H1 (cell line): ENCODE measurements at regions not wholly inside any gene's neighbourhood (a gene's known extent, or its start where the extent isn't known, plus 50 kb on each side); places are given as distances from the start of the nearest gene placed in this dataset.
A peak's percentile ranks its signal among the peaks of the same experiment; 100 is the strongest.

Experiments
- CTCF ChIA-PET: fragments of 300-600 bp; sonication (Branson Sonifier 250); formaldehyde crosslinking; loops from one replicate; lab custom pipeline; 2021; ENCODE audit not compliant: partially characterized antibody; lab: Charles Lee
- POLR2A ChIA-PET: fragments of 300-600 bp; sonication (Branson Sonifier 250); formaldehyde crosslinking; loops from one replicate; lab custom pipeline; 2021; ENCODE audit warnings: inconsistent platforms; ENCODE audit not compliant: partially characterized antibody; lab: Charles Lee
- DNase-seq, 2 experiments: peaks; one replicate each; pipeline versions ENCODE4 v3.0.0 to v3.0.0-alpha.2; 2010 to 2022; ENCODE audit warnings: low spot score in 2 of 2, low read depth in 1 of 2, mixed read lengths in 1 of 2
- FAIRE-seq: peaks from 2 replicates; lab custom pipeline; 2011; peaks lifted over from hg19 to GRCh38; lab: Jason Lieb, UNC
- H2AFZ ChIP-seq: 2 replicates; pipeline ENCODE4 v1.8.1; 2012; ENCODE audit warnings: low read length, inconsistent platforms
- H2AK5ac ChIP-seq: 2 replicates; pipeline ENCODE4 v1.6.1; 2013; ENCODE audit warnings: low read depth, low read length
- H2BK120ac ChIP-seq: replicated peaks from 2 replicates; pipeline ENCODE3; 2013; ENCODE audit warnings: low read depth, low read length, inconsistent platforms
- H2BK12ac ChIP-seq: 2 replicates; pipeline ENCODE4 v1.6.1; 2013; ENCODE audit warnings: low read depth, low read length
- H2BK15ac ChIP-seq: 2 replicates; pipeline ENCODE4 v1.6.1; 2013; ENCODE audit warnings: low read length
- H2BK20ac ChIP-seq: 2 replicates; pipeline ENCODE4 v1.6.1; 2013; ENCODE audit warnings: low read length
- H2BK5ac ChIP-seq: 2 replicates; pipeline ENCODE4 v1.6.1; 2013; ENCODE audit warnings: low read depth, low read length
- H3K14ac ChIP-seq: 2 replicates; pipeline ENCODE4 v1.6.1; 2013; ENCODE audit warnings: inconsistent platforms; ENCODE audit not compliant: insufficient read length
- H3K18ac ChIP-seq: 2 replicates; pipeline ENCODE4 v1.6.1; 2013; ENCODE audit warnings: low read length; ENCODE audit errors: extremely low read depth
- H3K23ac ChIP-seq: 2 replicates; pipeline ENCODE4 v1.6.1; 2013; ENCODE audit warnings: inconsistent platforms; ENCODE audit not compliant: insufficient read length
- H3K23me2 ChIP-seq: 2 replicates; pipeline ENCODE4 v1.6.1; 2013; ENCODE audit warnings: low read depth, low read length
- H3K27ac ChIP-seq: 2 replicates; pipeline ENCODE4 v1.6.1; 2011; ENCODE audit warnings: low read depth, low read length, inconsistent platforms
- H3K27me3 ChIP-seq, 4 experiments: replicated peaks in 1 of 4; 1 replicate in 1 of 4; 2 replicates in 3 of 4; pipeline versions ENCODE4 v1.6.1 to v1.8.1; 2011 to 2013; ENCODE audit warnings: low read length in 3 of 4, mild to moderate bottlenecking in 3 of 4, inconsistent platforms in 2 of 4, mixed read lengths in 2 of 4, moderate library complexity in 1 of 4; ENCODE audit not compliant: control insufficient read depth in 3 of 4, insufficient read depth in 3 of 4; ENCODE audit errors: extremely low read depth in 1 of 4
- H3K36me3 ChIP-seq, 4 experiments: 2 replicates each; pipeline versions ENCODE4 v1.6.1 to v1.8.1; 2011 to 2013; ENCODE audit warnings: mild to moderate bottlenecking in 4 of 4, low read length in 3 of 4, moderate library complexity in 2 of 4, control low read depth in 1 of 4, inconsistent platforms in 1 of 4; ENCODE audit not compliant: insufficient read depth in 4 of 4, control insufficient read depth in 2 of 4
- H3K4ac ChIP-seq: replicated peaks from 2 replicates; pipeline ENCODE3; 2013; ENCODE audit warnings: low read length, low read depth, mixed read lengths, inconsistent platforms; ENCODE audit not compliant: insufficient read length
- H3K4me1 ChIP-seq, 4 experiments: replicated peaks in 1 of 4; 1 replicate in 1 of 4; 2 replicates in 3 of 4; pipeline versions ENCODE4 v1.6.1 to v1.8.1; 2011 to 2013; ENCODE audit warnings: low read length in 3 of 4, inconsistent platforms in 2 of 4, mixed read lengths in 1 of 4; ENCODE audit not compliant: insufficient read depth in 4 of 4, control insufficient read depth in 3 of 4
- H3K4me2 ChIP-seq, 2 experiments: 2 replicates each; pipeline versions ENCODE4 v1.6.1 to v1.8.1; 2011 to 2013; ENCODE audit warnings: low read depth in 2 of 2, low read length in 2 of 2, control low read depth in 1 of 2, inconsistent platforms in 1 of 2, mild to moderate bottlenecking in 1 of 2; ENCODE audit not compliant: insufficient read depth in 1 of 2
- H3K4me3 ChIP-seq, 4 experiments: fragments of 200-600, 300-600 bp in 1 of 4; sonication (generic), shearing (Covaris generic), sonication (Bioruptor Twin) in 1 of 4; 2 replicates each; pipeline versions ENCODE4 v1.5.1 to v1.8.1; 2011 to 2016; ENCODE audit warnings: low read length in 4 of 4, low read depth in 3 of 4, control low read depth in 2 of 4, inconsistent platforms in 2 of 4, mild to moderate bottlenecking in 2 of 4, mixed read lengths in 1 of 4, moderate library complexity in 1 of 4; ENCODE audit not compliant: insufficient read depth in 2 of 4; ENCODE audit errors: extremely low read depth in 1 of 4
- H3K56ac ChIP-seq: replicated peaks from 2 replicates; pipeline ENCODE3; 2013; ENCODE audit warnings: low read depth, mild to moderate bottlenecking, mixed read lengths, low read length, inconsistent platforms; ENCODE audit not compliant: insufficient read length
- H3K79me1 ChIP-seq: 2 replicates; pipeline ENCODE4 v1.6.1; 2013; ENCODE audit warnings: low read depth, low read length, control low read depth
- H3K79me2 ChIP-seq, 2 experiments: 2 replicates each; pipeline versions ENCODE4 v1.6.1 to v1.8.1; 2012 to 2013; ENCODE audit warnings: low read length in 2 of 2, mild to moderate bottlenecking in 2 of 2, inconsistent platforms in 1 of 2; ENCODE audit not compliant: insufficient read depth in 2 of 2, control insufficient read depth in 1 of 2
- H3K9ac ChIP-seq, 4 experiments: replicated peaks in 1 of 4; 1 replicate in 1 of 4; 2 replicates in 3 of 4; pipeline versions ENCODE4 v1.6.1 to v1.8.1; 2011 to 2013; ENCODE audit warnings: low read depth in 3 of 4, low read length in 3 of 4, control low read depth in 2 of 4, mild to moderate bottlenecking in 2 of 4, moderate library complexity in 2 of 4, inconsistent platforms in 1 of 4; ENCODE audit errors: extremely low read depth in 1 of 4
- H3K9me3 ChIP-seq, 2 experiments: 2 replicates each; pipeline versions ENCODE4 v1.6.1 to v1.8.1; 2012 to 2013; ENCODE audit warnings: mild to moderate bottlenecking in 2 of 2, moderate library complexity in 2 of 2, control low read depth in 1 of 2, inconsistent platforms in 1 of 2, low read depth in 1 of 2, low read length in 1 of 2, mixed read lengths in 1 of 2; ENCODE audit not compliant: insufficient read depth in 2 of 2
- H4K20me1 ChIP-seq, 2 experiments: replicated peaks in 1 of 2; 2 replicates each; pipeline versions ENCODE3 to v1.8.1; 2011 to 2013; ENCODE audit warnings: inconsistent platforms in 2 of 2, low read length in 2 of 2, mild to moderate bottlenecking in 1 of 2; ENCODE audit not compliant: insufficient read depth in 2 of 2, control insufficient read depth in 1 of 2
- H4K5ac ChIP-seq: 2 replicates; pipeline ENCODE4 v1.6.1; 2013; ENCODE audit warnings: low read length, low read depth, mixed read lengths, inconsistent platforms; ENCODE audit not compliant: insufficient read length
- H4K8ac ChIP-seq: 2 replicates; pipeline ENCODE4 v1.8.0; 2013; ENCODE audit warnings: mild to moderate bottlenecking, moderate library complexity, low read length, inconsistent platforms; ENCODE audit not compliant: insufficient read depth; ENCODE audit errors: extremely low read depth
- H4K91ac ChIP-seq: replicated peaks from 2 replicates; pipeline ENCODE3; 2013; ENCODE audit warnings: low read length, mixed read lengths, inconsistent platforms; ENCODE audit not compliant: insufficient read length
- CBX5 ChIP-seq: fragments of 300-800, 300-1000 bp; sonication (generic); IDR thresholded peaks from 2 replicates; pipeline ENCODE4 v1.7.1; 2016; ENCODE audit warnings: antibody characterized with exemption, low read length, low read depth
- CEBPB ChIP-seq: IDR thresholded peaks from 2 replicates; pipeline ENCODE4 v1.6.1; 2012; ENCODE audit warnings: low read depth, low read length
- EP300 ChIP-seq, 2 experiments: IDR thresholded peaks; 1 replicate in 1 of 2; 2 replicates in 1 of 2; pipeline ENCODE4 v1.6.1; 2011 to 2012; ENCODE audit warnings: low read depth in 2 of 2, low read length in 2 of 2, mild to moderate bottlenecking in 2 of 2, borderline replicate concordance in 1 of 2, inconsistent platforms in 1 of 2, moderate library complexity in 1 of 2
- GABPA ChIP-seq: IDR thresholded peaks from 2 replicates; pipeline ENCODE4 v1.6.1; 2011; ENCODE audit warnings: mild to moderate bottlenecking, low read length, moderate library complexity, borderline replicate concordance; ENCODE audit not compliant: insufficient read depth
- KDM4A ChIP-seq: IDR thresholded peaks from one replicate; pipeline ENCODE4 v1.7.1; 2012; ENCODE audit warnings: low read depth, mild to moderate bottlenecking, moderate library complexity, low read length, inconsistent platforms; ENCODE audit not compliant: severe bottlenecking
- RNF2 ChIP-seq: fragments of 200-900, 300-1000 bp; sonication (generic); IDR thresholded peaks from 2 replicates; pipeline ENCODE4 v1.7.1; 2016; ENCODE audit warnings: borderline replicate concordance, low read depth, mild to moderate bottlenecking, antibody characterized with exemption, low read length; ENCODE audit not compliant: poor library complexity, severe bottlenecking; ENCODE audit errors: missing control alignments
- WGBS, 2 experiments: shearing (Covaris generic) in 1 of 2; methylation state at CpG; one replicate each; pipeline versions ENCODE4 v1.1.6 to v1.1.7; 2013 to 2015; ENCODE audit warnings: low lambda C conversion rate in 2 of 2, mixed read lengths in 2 of 2, inconsistent platforms in 1 of 2, low coverage in 1 of 2, missing lambda C conversion rate in 1 of 2; ENCODE audit not compliant: insufficient replicate concordance in 2 of 2, insufficient coverage in 1 of 2, insufficient read length in 1 of 2; ENCODE audit errors: extremely low coverage in 1 of 2, missing lambda C conversion rate in 1 of 2; 5-methylcytosine and 5-hydroxymethylcytosine counted together
- TF ChIP-seq, protein P1 (sequence below): IDR thresholded peaks from 2 replicates; pipeline ENCODE4 v1.6.1; 2012; ENCODE audit warnings: inconsistent platforms
- TF ChIP-seq, protein P2 (sequence below): IDR thresholded peaks from 2 replicates; pipeline ENCODE4 v1.6.1; 2011; ENCODE audit warnings: low read length, improper control_type of control experiment

DNA sequence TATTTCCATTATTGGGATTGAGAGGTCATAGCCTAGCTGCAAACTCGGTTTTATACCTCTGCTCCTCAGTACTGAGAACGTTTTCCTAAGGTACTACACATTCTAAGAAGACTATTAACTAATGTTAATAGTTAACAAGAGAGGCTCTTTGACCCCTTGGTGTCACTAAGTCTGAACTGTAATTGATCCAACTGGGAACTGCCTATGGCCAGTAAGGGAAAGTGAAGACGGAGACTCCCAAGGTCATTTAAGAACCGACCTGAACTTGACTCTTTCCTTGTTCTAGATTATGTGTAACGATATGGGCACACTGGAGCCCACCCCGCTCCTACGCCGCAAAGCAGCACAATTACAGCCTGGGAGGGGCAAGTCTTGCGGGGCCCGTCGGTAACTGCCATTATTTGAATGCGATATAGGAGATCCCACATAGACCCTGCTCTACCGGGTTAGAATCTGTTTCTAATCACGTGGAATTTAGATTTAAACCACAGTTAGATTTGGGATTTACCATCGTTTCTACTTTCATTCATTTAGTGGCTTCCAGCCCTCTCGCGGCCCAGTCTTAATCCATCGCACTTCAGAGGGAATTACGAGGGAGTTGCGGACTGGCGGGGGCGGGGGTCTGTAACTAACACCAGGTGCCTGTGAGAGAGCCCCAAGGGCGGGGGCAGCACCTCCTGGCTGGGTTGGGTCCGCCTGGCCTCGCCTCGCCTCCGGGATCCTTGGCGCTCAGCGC is 84.1 kb upstream of the EPB41L3 start:
- Histone ChIP-seq H3K56ac (no peak overlapping the region), H3K36me3 (no peaks in the 10 kb centered on the region), H3K18ac (no peak overlapping the region), H3K4me1 (peaks cover 9 to 19% (median 11%) of the 10 kb centered on the region in 4 experiments; a peak in 6 of 7 replicates), H3K9me3 (no peaks in the 10 kb centered on the region), H2BK5ac (no peak overlapping the region), H2BK12ac (no peak overlapping the region), H4K20me1 (peaks cover 0 to 5% of the 10 kb centered on the region in 2 experiments), H4K8ac (no peak overlapping the region), H3K4me3 (peak overlapping the region; percentile 48 to 70 (median 56)), H2AK5ac (no peak overlapping the region), H2AFZ (no peak overlapping the region), H4K5ac (no peak overlapping the region), H3K9ac (peak overlapping the region in 1 of 4 experiments; percentile 8; a peak in 1 of 7 replicates), H3K4me2 (peak overlapping the region; percentile 83 to 95), H4K91ac (no peak overlapping the region), H3K14ac (no peak overlapping the region), H2BK15ac (no peak overlapping the region), H3K23ac (no peak overlapping the region), H2BK20ac (no peak overlapping the region), H3K23me2 (peaks cover 25% of the 10 kb centered on the region; the same call in 1 of the 2 replicates), H3K27me3 (peaks cover 21 to 58% (median 49%) of the 10 kb centered on the region in 4 experiments), H3K79me1 (no peaks in the 10 kb centered on the region), H3K27ac (no peak overlapping the region), H3K4ac (no peak overlapping the region), H3K79me2 (no peaks in the 10 kb centered on the region; a peak in 1 of 4 replicates), H2BK120ac (no peak overlapping the region)
- no peak for FAIRE-seq
- POLR2A ChIA-PET, result no interaction called here
- TF ChIP-seq, protein P1, sequence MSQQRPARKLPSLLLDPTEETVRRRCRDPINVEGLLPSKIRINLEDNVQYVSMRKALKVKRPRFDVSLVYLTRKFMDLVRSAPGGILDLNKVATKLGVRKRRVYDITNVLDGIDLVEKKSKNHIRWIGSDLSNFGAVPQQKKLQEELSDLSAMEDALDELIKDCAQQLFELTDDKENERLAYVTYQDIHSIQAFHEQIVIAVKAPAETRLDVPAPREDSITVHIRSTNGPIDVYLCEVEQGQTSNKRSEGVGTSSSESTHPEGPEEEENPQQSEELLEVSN, result peak; percentile 57
- no peak for TF ChIP-seq CBX5
- peak; percentile 22 for TF ChIP-seq RNF2
- TF ChIP-seq CEBPB, result no peak
- no peak for TF ChIP-seq EP300 (IDR thresholded peaks at IDR 0.05; ENCODE audit: borderline replicate concordance in 1 of 2, low read depth in 2 of 2, low read length in 2 of 2)
- no peak for TF ChIP-seq KDM4A
- TF ChIP-seq, protein P2, sequence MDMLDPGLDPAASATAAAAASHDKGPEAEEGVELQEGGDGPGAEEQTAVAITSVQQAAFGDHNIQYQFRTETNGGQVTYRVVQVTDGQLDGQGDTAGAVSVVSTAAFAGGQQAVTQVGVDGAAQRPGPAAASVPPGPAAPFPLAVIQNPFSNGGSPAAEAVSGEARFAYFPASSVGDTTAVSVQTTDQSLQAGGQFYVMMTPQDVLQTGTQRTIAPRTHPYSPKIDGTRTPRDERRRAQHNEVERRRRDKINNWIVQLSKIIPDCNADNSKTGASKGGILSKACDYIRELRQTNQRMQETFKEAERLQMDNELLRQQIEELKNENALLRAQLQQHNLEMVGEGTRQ, result no peak
- no peak for TF ChIP-seq GABPA
- CTCF ChIA-PET, result interaction anchor here (1.1 kb wide), 1 partner anchor 8 kb away, joined by 3 read pairs; no protein-coding TSS in a partner anchor
- 3% methylated on average over 29 of the region's 29 CpGs; no CpG with 5 or more reads in 1 of the 2 experiments for WGBS, 2 experiments
- no peak for DNase-seq
